H1 (cell line): ENCODE measurements at regions not wholly inside any gene's neighbourhood (a gene's known extent, or its start where the extent isn't known, plus 50 kb on each side); places are given as distances from the start of the nearest gene placed in this dataset.

ENCODE experiments used
- CTCF ChIA-PET: fragments of 300-600 bp; sonication (Branson Sonifier 250); formaldehyde crosslinking; loops from one replicate; lab custom pipeline; 2021; ENCODE audit not compliant: partially characterized antibody; lab: Charles Lee
- POLR2A ChIA-PET: fragments of 300-600 bp; sonication (Branson Sonifier 250); formaldehyde crosslinking; loops from one replicate; lab custom pipeline; 2021; ENCODE audit warnings: inconsistent platforms; ENCODE audit not compliant: partially characterized antibody; lab: Charles Lee
- DNase-seq, 2 experiments: peaks; one replicate each; pipeline versions ENCODE4 v3.0.0 to v3.0.0-alpha.2; 2010 to 2022; ENCODE audit warnings: low spot score in 2 of 2, low read depth in 1 of 2, mixed read lengths in 1 of 2
- FAIRE-seq: peaks from 2 replicates; lab custom pipeline; 2011; peaks lifted over from hg19 to GRCh38; lab: Jason Lieb, UNC
- H2AFZ ChIP-seq: 2 replicates; pipeline ENCODE4 v1.8.1; 2012; ENCODE audit warnings: low read length, inconsistent platforms
- H2AK5ac ChIP-seq: 2 replicates; pipeline ENCODE4 v1.6.1; 2013; ENCODE audit warnings: low read depth, low read length
- H2BK120ac ChIP-seq: replicated peaks from 2 replicates; pipeline ENCODE3; 2013; ENCODE audit warnings: low read depth, low read length, inconsistent platforms
- H2BK12ac ChIP-seq: 2 replicates; pipeline ENCODE4 v1.6.1; 2013; ENCODE audit warnings: low read depth, low read length
- H2BK15ac ChIP-seq: 2 replicates; pipeline ENCODE4 v1.6.1; 2013; ENCODE audit warnings: low read length
- H2BK20ac ChIP-seq: 2 replicates; pipeline ENCODE4 v1.6.1; 2013; ENCODE audit warnings: low read length
- H2BK5ac ChIP-seq: 2 replicates; pipeline ENCODE4 v1.6.1; 2013; ENCODE audit warnings: low read depth, low read length
- H3K14ac ChIP-seq: 2 replicates; pipeline ENCODE4 v1.6.1; 2013; ENCODE audit warnings: inconsistent platforms; ENCODE audit not compliant: insufficient read length
- H3K18ac ChIP-seq: 2 replicates; pipeline ENCODE4 v1.6.1; 2013; ENCODE audit warnings: low read length; ENCODE audit errors: extremely low read depth
- H3K23ac ChIP-seq: 2 replicates; pipeline ENCODE4 v1.6.1; 2013; ENCODE audit warnings: inconsistent platforms; ENCODE audit not compliant: insufficient read length
- H3K23me2 ChIP-seq: 2 replicates; pipeline ENCODE4 v1.6.1; 2013; ENCODE audit warnings: low read depth, low read length
- H3K27ac ChIP-seq: 2 replicates; pipeline ENCODE4 v1.6.1; 2011; ENCODE audit warnings: low read depth, low read length, inconsistent platforms
- H3K27me3 ChIP-seq, 4 experiments: replicated peaks in 1 of 4; 1 replicate in 1 of 4; 2 replicates in 3 of 4; pipeline versions ENCODE4 v1.6.1 to v1.8.1; 2011 to 2013; ENCODE audit warnings: low read length in 3 of 4, mild to moderate bottlenecking in 3 of 4, inconsistent platforms in 2 of 4, mixed read lengths in 2 of 4, moderate library complexity in 1 of 4; ENCODE audit not compliant: control insufficient read depth in 3 of 4, insufficient read depth in 3 of 4; ENCODE audit errors: extremely low read depth in 1 of 4
- H3K36me3 ChIP-seq, 4 experiments: 2 replicates each; pipeline versions ENCODE4 v1.6.1 to v1.8.1; 2011 to 2013; ENCODE audit warnings: mild to moderate bottlenecking in 4 of 4, low read length in 3 of 4, moderate library complexity in 2 of 4, control low read depth in 1 of 4, inconsistent platforms in 1 of 4; ENCODE audit not compliant: insufficient read depth in 4 of 4, control insufficient read depth in 2 of 4
- H3K4ac ChIP-seq: replicated peaks from 2 replicates; pipeline ENCODE3; 2013; ENCODE audit warnings: low read length, low read depth, mixed read lengths, inconsistent platforms; ENCODE audit not compliant: insufficient read length
- H3K4me1 ChIP-seq, 4 experiments: replicated peaks in 1 of 4; 1 replicate in 1 of 4; 2 replicates in 3 of 4; pipeline versions ENCODE4 v1.6.1 to v1.8.1; 2011 to 2013; ENCODE audit warnings: low read length in 3 of 4, inconsistent platforms in 2 of 4, mixed read lengths in 1 of 4; ENCODE audit not compliant: insufficient read depth in 4 of 4, control insufficient read depth in 3 of 4
- H3K4me2 ChIP-seq, 2 experiments: 2 replicates each; pipeline versions ENCODE4 v1.6.1 to v1.8.1; 2011 to 2013; ENCODE audit warnings: low read depth in 2 of 2, low read length in 2 of 2, control low read depth in 1 of 2, inconsistent platforms in 1 of 2, mild to moderate bottlenecking in 1 of 2; ENCODE audit not compliant: insufficient read depth in 1 of 2
- H3K4me3 ChIP-seq, 4 experiments: fragments of 200-600, 300-600 bp in 1 of 4; sonication (generic), shearing (Covaris generic), sonication (Bioruptor Twin) in 1 of 4; 2 replicates each; pipeline versions ENCODE4 v1.5.1 to v1.8.1; 2011 to 2016; ENCODE audit warnings: low read length in 4 of 4, low read depth in 3 of 4, control low read depth in 2 of 4, inconsistent platforms in 2 of 4, mild to moderate bottlenecking in 2 of 4, mixed read lengths in 1 of 4, moderate library complexity in 1 of 4; ENCODE audit not compliant: insufficient read depth in 2 of 4; ENCODE audit errors: extremely low read depth in 1 of 4
- H3K56ac ChIP-seq: replicated peaks from 2 replicates; pipeline ENCODE3; 2013; ENCODE audit warnings: low read depth, mild to moderate bottlenecking, mixed read lengths, low read length, inconsistent platforms; ENCODE audit not compliant: insufficient read length
- H3K79me1 ChIP-seq: 2 replicates; pipeline ENCODE4 v1.6.1; 2013; ENCODE audit warnings: low read depth, low read length, control low read depth
- H3K79me2 ChIP-seq, 2 experiments: 2 replicates each; pipeline versions ENCODE4 v1.6.1 to v1.8.1; 2012 to 2013; ENCODE audit warnings: low read length in 2 of 2, mild to moderate bottlenecking in 2 of 2, inconsistent platforms in 1 of 2; ENCODE audit not compliant: insufficient read depth in 2 of 2, control insufficient read depth in 1 of 2
- H3K9ac ChIP-seq, 4 experiments: replicated peaks in 1 of 4; 1 replicate in 1 of 4; 2 replicates in 3 of 4; pipeline versions ENCODE4 v1.6.1 to v1.8.1; 2011 to 2013; ENCODE audit warnings: low read depth in 3 of 4, low read length in 3 of 4, control low read depth in 2 of 4, mild to moderate bottlenecking in 2 of 4, moderate library complexity in 2 of 4, inconsistent platforms in 1 of 4; ENCODE audit errors: extremely low read depth in 1 of 4
- H3K9me3 ChIP-seq, 2 experiments: 2 replicates each; pipeline versions ENCODE4 v1.6.1 to v1.8.1; 2012 to 2013; ENCODE audit warnings: mild to moderate bottlenecking in 2 of 2, moderate library complexity in 2 of 2, control low read depth in 1 of 2, inconsistent platforms in 1 of 2, low read depth in 1 of 2, low read length in 1 of 2, mixed read lengths in 1 of 2; ENCODE audit not compliant: insufficient read depth in 2 of 2
- H4K20me1 ChIP-seq, 2 experiments: replicated peaks in 1 of 2; 2 replicates each; pipeline versions ENCODE3 to v1.8.1; 2011 to 2013; ENCODE audit warnings: inconsistent platforms in 2 of 2, low read length in 2 of 2, mild to moderate bottlenecking in 1 of 2; ENCODE audit not compliant: insufficient read depth in 2 of 2, control insufficient read depth in 1 of 2
- H4K5ac ChIP-seq: 2 replicates; pipeline ENCODE4 v1.6.1; 2013; ENCODE audit warnings: low read length, low read depth, mixed read lengths, inconsistent platforms; ENCODE audit not compliant: insufficient read length
- H4K8ac ChIP-seq: 2 replicates; pipeline ENCODE4 v1.8.0; 2013; ENCODE audit warnings: mild to moderate bottlenecking, moderate library complexity, low read length, inconsistent platforms; ENCODE audit not compliant: insufficient read depth; ENCODE audit errors: extremely low read depth
- H4K91ac ChIP-seq: replicated peaks from 2 replicates; pipeline ENCODE3; 2013; ENCODE audit warnings: low read length, mixed read lengths, inconsistent platforms; ENCODE audit not compliant: insufficient read length
- BACH1 ChIP-seq: IDR thresholded peaks from 2 replicates; pipeline ENCODE4 v1.6.1; 2012; ENCODE audit warnings: low read length, improper control_type of control experiment
- BRCA1 ChIP-seq: IDR thresholded peaks from 2 replicates; pipeline ENCODE4 v1.6.1; 2012; ENCODE audit warnings: low read depth, low read length, improper control_type of control experiment
- CBX5 ChIP-seq: fragments of 300-800, 300-1000 bp; sonication (generic); IDR thresholded peaks from 2 replicates; pipeline ENCODE4 v1.7.1; 2016; ENCODE audit warnings: antibody characterized with exemption, low read length, low read depth
- CTBP2 ChIP-seq: IDR thresholded peaks from 2 replicates; pipeline ENCODE4 v1.7.0; 2011; ENCODE audit warnings: borderline replicate concordance, mild to moderate bottlenecking, moderate library complexity, mixed read lengths, low read length; ENCODE audit not compliant: insufficient read depth, insufficient read length
- MAFK ChIP-seq: IDR thresholded peaks from 2 replicates; pipeline ENCODE4 v1.6.1; 2012; ENCODE audit warnings: low read depth, mild to moderate bottlenecking, improper control_type of control experiment, low read length
- RNF2 ChIP-seq: fragments of 200-900, 300-1000 bp; sonication (generic); IDR thresholded peaks from 2 replicates; pipeline ENCODE4 v1.7.1; 2016; ENCODE audit warnings: borderline replicate concordance, low read depth, mild to moderate bottlenecking, antibody characterized with exemption, low read length; ENCODE audit not compliant: poor library complexity, severe bottlenecking; ENCODE audit errors: missing control alignments
- WGBS, 2 experiments: shearing (Covaris generic) in 1 of 2; methylation state at CpG; one replicate each; pipeline versions ENCODE4 v1.1.6 to v1.1.7; 2013 to 2015; ENCODE audit warnings: low lambda C conversion rate in 2 of 2, mixed read lengths in 2 of 2, inconsistent platforms in 1 of 2, low coverage in 1 of 2, missing lambda C conversion rate in 1 of 2; ENCODE audit not compliant: insufficient replicate concordance in 2 of 2, insufficient coverage in 1 of 2, insufficient read length in 1 of 2; ENCODE audit errors: extremely low coverage in 1 of 2, missing lambda C conversion rate in 1 of 2; 5-methylcytosine and 5-hydroxymethylcytosine counted together

- Histone ChIP-seq H3K27ac (no peak overlapping the region), H4K91ac (no peak overlapping the region), H3K9ac (no peak overlapping the region), H3K36me3 (no peaks in the 10 kb centered on the region), H2BK5ac (no peak overlapping the region), H3K18ac (no peak overlapping the region), H2BK120ac (no peak overlapping the region), H3K79me2 (no peaks in the 10 kb centered on the region), H3K14ac (no peak overlapping the region), H4K5ac (no peak overlapping the region), H3K4me3 (no peak overlapping the region), H3K4me1 (no peaks in the 10 kb centered on the region), H3K4me2 (no peak overlapping the region), H2BK12ac (no peak overlapping the region), H2BK20ac (no peak overlapping the region), H3K9me3 (no peaks in the 10 kb centered on the region), H3K56ac (no peak overlapping the region), H3K23ac (no peak overlapping the region), H4K8ac (no peak overlapping the region), H3K4ac (no peak overlapping the region), H2AK5ac (no peak overlapping the region), H3K23me2 (no peaks in the 10 kb centered on the region), H3K27me3 (no peaks in the 10 kb centered on the region), H2BK15ac (no peak overlapping the region), H3K79me1 (no peaks in the 10 kb centered on the region), H4K20me1 (no peaks in the 10 kb centered on the region), H2AFZ (no peak overlapping the region)
- ChIA-PET CTCF (interaction anchor here (0.6 to 1.2 kb wide), 3 partner anchors 21 to 403 kb away, joined by 3 to 4 read pairs (median 3); no protein-coding TSS in a partner anchor), POLR2A (no interaction called here)
- 90% methylated on average over 2 of the region's 2 CpGs; no CpG with 5 or more reads in 1 of the 2 experiments for WGBS, 2 experiments
- FAIRE-seq (no peak), DNase-seq (no peak)
- TF ChIP-seq BRCA1 (no peak), MAFK (no peak), CTBP2 (no peak), BACH1 (0 out of 2 replicates have a peak, but pooled peaks have one; percentile 23), RNF2 (no peak), CBX5 (no peak)
Measured at GRCh38 chr19:28669804-28670203, 543.1 kb downstream of the UQCRFS1 start.
